ENCODE measurements at regions not wholly inside any gene's neighbourhood (a gene's known extent, or its start where the extent isn't known, plus 50 kb on each side); places are given as distances from the start of the nearest gene placed in this dataset.

GRCh38 chr13:50369646-50370045, 354.4 kb downstream of the KCNRG start:
- H3K27me3 ChIP-seq (replicated peaks), result no peaks in the 10 kb centered on the region
- no peaks in the 10 kb centered on the region for H3K36me3 ChIP-seq
- no peak overlapping the region for H3K27ac ChIP-seq
- peaks cover 11% of the 10 kb centered on the region for H3K4me1 ChIP-seq (replicated peaks)
- no peaks in the 10 kb centered on the region for H3K9me3 ChIP-seq (replicated peaks)
- no peak overlapping the region for H3K4me3 ChIP-seq
- no peak for DNase-seq (ENCODE audit: low read depth in 1 of 2, low spot score in 2 of 2)

GRCh38 chr13:50370303-50370950, 355.2 kb downstream of the KCNRG start:
- no peak for DNase-seq (ENCODE audit: low read depth in 1 of 2, low spot score in 2 of 2)
- H3K36me3 ChIP-seq, result no peaks in the 10 kb centered on the region
- H3K4me3 ChIP-seq, result no peak overlapping the region
- no peaks in the 10 kb centered on the region for H3K27me3 ChIP-seq (replicated peaks)
- peaks cover 11% of the 10 kb centered on the region for H3K4me1 ChIP-seq (replicated peaks)
- H3K9me3 ChIP-seq (replicated peaks), result no peaks in the 10 kb centered on the region
- H3K27ac ChIP-seq, result no peak overlapping the region

- DNase-seq (ENCODE audit: low read depth in 1 of 2, low spot score in 2 of 2), result no peak
- Histone ChIP-seq H3K27ac (no peak overlapping the region), H3K9me3 (replicated peaks) (no peaks in the 10 kb centered on the region), H3K4me1 (replicated peaks) (peaks cover 6% of the 10 kb centered on the region), H3K36me3 (no peaks in the 10 kb centered on the region), H3K4me3 (no peak overlapping the region), H3K27me3 (replicated peaks) (no peaks in the 10 kb centered on the region)
These were observed 359.3 kb downstream of the KCNRG start for GRCh38 chr13:50374517-50374916.

- peak; percentile 44 to 48 for DNase-seq (ENCODE audit: low read depth in 1 of 2, low spot score in 2 of 2)
- no peaks in the 10 kb centered on the region for H3K36me3 ChIP-seq
- peak overlapping the region; percentile 11 for H3K4me3 ChIP-seq
These were observed 360.5 kb downstream of the KCNRG start for GRCh38 chr13:50375792-50376191.

GRCh38 chr13:50376895-50377575, 361.8 kb downstream of the KCNRG start:
- Histone ChIP-seq H3K36me3 (no peaks in the 10 kb centered on the region), H3K27me3 (replicated peaks) (no peaks in the 10 kb centered on the region)

More at GRCh38 chr13:50375792-50376191, 360.5 kb downstream of the KCNRG start:
- no peak overlapping the region for H3K27ac ChIP-seq
- no peaks in the 10 kb centered on the region for H3K27me3 ChIP-seq (replicated peaks)
- no peaks in the 10 kb centered on the region; the same call in 1 of the 2 replicates for H3K9me3 ChIP-seq (replicated peaks)
- H3K4me1 ChIP-seq (replicated peaks), result peaks cover 6% of the 10 kb centered on the region

GRCh38 chr13:50377726-50378270, 362.6 kb downstream of the KCNRG start:
- DNase-seq (ENCODE audit: low read depth in 1 of 2, low spot score in 2 of 2), result no peak
- H3K27ac ChIP-seq, result no peak overlapping the region
- H3K4me3 ChIP-seq, result no peak overlapping the region
- H3K4me1 ChIP-seq (replicated peaks), result peaks cover 6% of the 10 kb centered on the region
- H3K36me3 ChIP-seq, result no peaks in the 10 kb centered on the region
- no peaks in the 10 kb centered on the region for H3K27me3 ChIP-seq (replicated peaks)
- H3K9me3 ChIP-seq (replicated peaks), result no peaks in the 10 kb centered on the region; the same call in 1 of the 2 replicates

More at GRCh38 chr13:50376895-50377575, 361.8 kb downstream of the KCNRG start:
- no peak overlapping the region for H3K4me3 ChIP-seq
- no peak for DNase-seq (ENCODE audit: low read depth in 1 of 2, low spot score in 2 of 2)
- no peak overlapping the region for H3K27ac ChIP-seq
- H3K9me3 ChIP-seq (replicated peaks), result no peaks in the 10 kb centered on the region; the same call in 1 of the 2 replicates
- H3K4me1 ChIP-seq (replicated peaks), result peaks cover 6% of the 10 kb centered on the region

GRCh38 chr13:50378509-50379044, 363.3 kb downstream of the KCNRG start:
- H3K4me3 ChIP-seq, result no peak overlapping the region
- no peak overlapping the region for H3K27ac ChIP-seq
- no peaks in the 10 kb centered on the region for H3K27me3 ChIP-seq (replicated peaks)
- no peaks in the 10 kb centered on the region; the same call in 1 of the 2 replicates for H3K9me3 ChIP-seq (replicated peaks)
- DNase-seq (ENCODE audit: low read depth in 1 of 2, low spot score in 2 of 2), result no peak
- H3K4me1 ChIP-seq (replicated peaks), result peaks cover 6% of the 10 kb centered on the region
- no peaks in the 10 kb centered on the region for H3K36me3 ChIP-seq

- no peak for DNase-seq (ENCODE audit: low read depth in 1 of 2, low spot score in 2 of 2)
- Histone ChIP-seq H3K4me1 (replicated peaks) (peaks cover 6% of the 10 kb centered on the region), H3K4me3 (no peak overlapping the region), H3K27ac (no peak overlapping the region), H3K27me3 (replicated peaks) (no peaks in the 10 kb centered on the region), H3K9me3 (replicated peaks) (no peaks in the 10 kb centered on the region; the same call in 1 of the 2 replicates), H3K36me3 (no peaks in the 10 kb centered on the region)
These were observed 364.3 kb downstream of the KCNRG start for GRCh38 chr13:50379584-50379983.

- Histone ChIP-seq H3K4me1 (replicated peaks) (peaks cover under 1% of the 10 kb centered on the region), H3K27ac (no peak overlapping the region), H3K36me3 (no peaks in the 10 kb centered on the region), H3K4me3 (no peak overlapping the region), H3K27me3 (replicated peaks) (no peaks in the 10 kb centered on the region), H3K9me3 (replicated peaks) (no peaks in the 10 kb centered on the region; the same call in 1 of the 2 replicates)
- no peak for DNase-seq (ENCODE audit: low read depth in 1 of 2, low spot score in 2 of 2)
These were observed 365.7 kb downstream of the KCNRG start for GRCh38 chr13:50380905-50381304.

- Histone ChIP-seq H3K4me3 (no peak overlapping the region), H3K36me3 (no peaks in the 10 kb centered on the region), H3K27me3 (replicated peaks) (no peaks in the 10 kb centered on the region), H3K9me3 (replicated peaks) (no peaks in the 10 kb centered on the region; the same call in 1 of the 2 replicates), H3K27ac (no peak overlapping the region), H3K4me1 (replicated peaks) (no peaks in the 10 kb centered on the region)
- DNase-seq (ENCODE audit: low read depth in 1 of 2, low spot score in 2 of 2), result no peak
These were observed 367.3 kb downstream of the KCNRG start for GRCh38 chr13:50382511-50382910.

GRCh38 chr13:50382951-50383350, 367.7 kb downstream of the KCNRG start:
- Histone ChIP-seq H3K27me3 (replicated peaks) (no peaks in the 10 kb centered on the region), H3K4me1 (replicated peaks) (no peaks in the 10 kb centered on the region), H3K4me3 (no peak overlapping the region), H3K9me3 (replicated peaks) (no peaks in the 10 kb centered on the region; the same call in 1 of the 2 replicates), H3K27ac (no peak overlapping the region), H3K36me3 (no peaks in the 10 kb centered on the region)
- DNase-seq (ENCODE audit: low read depth in 1 of 2, low spot score in 2 of 2), result no peak

- no peak for DNase-seq (ENCODE audit: low read depth in 1 of 2, low spot score in 2 of 2)
- Histone ChIP-seq H3K36me3 (no peaks in the 10 kb centered on the region), H3K27me3 (replicated peaks) (no peaks in the 10 kb centered on the region), H3K4me3 (no peak overlapping the region), H3K9me3 (replicated peaks) (no peaks in the 10 kb centered on the region; the same call in 1 of the 2 replicates), H3K4me1 (replicated peaks) (no peaks in the 10 kb centered on the region), H3K27ac (no peak overlapping the region)
These were observed 369.5 kb downstream of the KCNRG start for GRCh38 chr13:50384724-50385123.

GRCh38 chr13:50386541-50387050, 371.4 kb downstream of the KCNRG start:
- no peak overlapping the region for H3K27ac ChIP-seq
- H3K4me3 ChIP-seq, result no peak overlapping the region
- DNase-seq (ENCODE audit: low read depth in 1 of 2, low spot score in 2 of 2), result no peak
- H3K36me3 ChIP-seq, result no peaks in the 10 kb centered on the region
- H3K4me1 ChIP-seq (replicated peaks), result no peaks in the 10 kb centered on the region
- no peaks in the 10 kb centered on the region for H3K27me3 ChIP-seq (replicated peaks)
- H3K9me3 ChIP-seq (replicated peaks), result no peaks in the 10 kb centered on the region

Measured in SJSA1 (cell line).